NB4 (cell line): ENCODE measurements at regions not wholly inside any gene's neighbourhood (a gene's known extent, or its start where the extent isn't known, plus 50 kb on each side); places are given as distances from the start of the nearest gene placed in this dataset.

Experiments used
- DNase-seq: peaks from one replicate; pipeline ENCODE4 v3.0.0; 2010; ENCODE audit warnings: low read depth
- H3K4me3 ChIP-seq: one replicate; pipeline ENCODE4 v1.5.1; 2011; ENCODE audit warnings: mild to moderate bottlenecking, low read depth, low read length, moderate library complexity
- MAX ChIP-seq: IDR thresholded peaks from 2 replicates; pipeline ENCODE4 v1.6.1; 2011; ENCODE audit warnings: low read depth, low read length
- MYC ChIP-seq: IDR thresholded peaks from 2 replicates; pipeline ENCODE4 v1.6.1; 2011; ENCODE audit warnings: low read depth, low read length
- POLR2A ChIP-seq: IDR thresholded peaks from 2 replicates; pipeline ENCODE4 v1.6.1; 2011; ENCODE audit warnings: mild to moderate bottlenecking; ENCODE audit not compliant: insufficient read length; ENCODE audit errors: extremely low read depth
- TF ChIP-seq, protein P1 (sequence below): IDR thresholded peaks from one replicate; pipeline ENCODE4 v1.5.1; 2012; ENCODE audit warnings: low read depth, low read length

DNA sequence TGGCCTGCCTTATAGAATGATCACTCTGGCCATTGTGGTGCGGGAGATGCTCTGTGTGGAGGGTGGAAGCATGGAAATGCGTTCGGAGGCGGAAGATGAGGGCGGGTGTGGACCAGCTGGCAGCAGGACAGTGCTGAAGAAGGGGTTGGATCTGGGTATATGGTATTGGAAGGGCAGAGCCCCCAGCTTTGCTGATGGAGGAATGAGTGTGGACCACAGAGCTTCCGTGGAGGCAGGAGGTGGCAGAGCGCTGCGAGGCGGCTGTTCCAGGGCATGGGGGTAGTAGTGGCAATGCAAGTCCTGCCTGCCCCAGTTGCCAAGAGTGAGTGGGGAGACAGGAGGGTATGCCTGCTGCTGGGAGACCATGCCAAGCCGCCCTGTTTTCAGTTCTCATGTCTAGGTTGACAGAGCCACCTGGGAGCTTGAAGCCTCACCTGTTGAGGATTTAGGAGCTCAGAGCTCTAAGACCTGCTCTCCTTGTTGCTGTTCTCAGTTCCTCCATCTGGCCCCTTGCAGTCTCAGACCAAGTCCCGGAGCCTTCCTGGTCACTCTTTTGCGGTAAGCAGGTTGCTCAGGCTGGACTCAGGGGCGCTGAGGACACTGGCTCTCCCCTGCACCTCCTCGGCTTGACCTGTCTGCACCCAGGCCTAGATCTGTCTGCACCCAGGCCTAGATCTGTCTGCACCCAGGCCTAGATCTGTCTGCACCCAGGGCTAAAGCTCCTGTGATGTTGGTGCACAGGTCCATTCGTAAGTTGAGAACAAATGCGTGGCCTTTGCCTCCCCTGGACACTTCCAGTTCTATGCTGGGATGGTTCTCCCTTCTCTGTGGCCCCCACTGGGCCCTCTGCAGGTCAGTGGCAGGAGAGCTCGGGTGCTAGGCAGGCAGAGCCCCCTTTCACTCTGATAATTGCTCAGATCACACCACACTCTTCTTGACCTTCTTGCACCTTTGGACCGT, 290.5 kb upstream of the HS6ST1 start:
- H3K4me3 ChIP-seq, result no peak overlapping the region
- TF ChIP-seq, protein P1, sequence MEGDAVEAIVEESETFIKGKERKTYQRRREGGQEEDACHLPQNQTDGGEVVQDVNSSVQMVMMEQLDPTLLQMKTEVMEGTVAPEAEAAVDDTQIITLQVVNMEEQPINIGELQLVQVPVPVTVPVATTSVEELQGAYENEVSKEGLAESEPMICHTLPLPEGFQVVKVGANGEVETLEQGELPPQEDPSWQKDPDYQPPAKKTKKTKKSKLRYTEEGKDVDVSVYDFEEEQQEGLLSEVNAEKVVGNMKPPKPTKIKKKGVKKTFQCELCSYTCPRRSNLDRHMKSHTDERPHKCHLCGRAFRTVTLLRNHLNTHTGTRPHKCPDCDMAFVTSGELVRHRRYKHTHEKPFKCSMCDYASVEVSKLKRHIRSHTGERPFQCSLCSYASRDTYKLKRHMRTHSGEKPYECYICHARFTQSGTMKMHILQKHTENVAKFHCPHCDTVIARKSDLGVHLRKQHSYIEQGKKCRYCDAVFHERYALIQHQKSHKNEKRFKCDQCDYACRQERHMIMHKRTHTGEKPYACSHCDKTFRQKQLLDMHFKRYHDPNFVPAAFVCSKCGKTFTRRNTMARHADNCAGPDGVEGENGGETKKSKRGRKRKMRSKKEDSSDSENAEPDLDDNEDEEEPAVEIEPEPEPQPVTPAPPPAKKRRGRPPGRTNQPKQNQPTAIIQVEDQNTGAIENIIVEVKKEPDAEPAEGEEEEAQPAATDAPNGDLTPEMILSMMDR, result no peak
- TF ChIP-seq POLR2A (no peak), MAX (no peak), MYC (no peak)
- DNase-seq, result no peak

- TF ChIP-seq POLR2A, result no peak
- no peak for TF ChIP-seq MYC
- no peak for TF ChIP-seq MAX
- TF ChIP-seq, protein P1, result no peak
- H3K4me3 ChIP-seq, result no peak overlapping the region
Measured at GRCh38 chr2:128610496-128610895, 291.8 kb upstream of the HS6ST1 start.

GRCh38 chr2:128611421-128612320, 293.0 kb upstream of the HS6ST1 start:
- no peak for DNase-seq
- TF ChIP-seq MYC (no peak), MAX (no peak), POLR2A (no peak)
- TF ChIP-seq, protein P1, result no peak
- H3K4me3 ChIP-seq, result no peak overlapping the region

More at GRCh38 chr2:128610496-128610895, 291.8 kb upstream of the HS6ST1 start:
- no peak for DNase-seq

GRCh38 chr2:128612628-128613027, 294.0 kb upstream of the HS6ST1 start:
- DNase-seq, result no peak
- H3K4me3 ChIP-seq, result no peak overlapping the region
- TF ChIP-seq POLR2A, result no peak
- no peak for TF ChIP-seq MAX
- no peak for TF ChIP-seq MYC
- TF ChIP-seq, protein P1, result no peak

- DNase-seq, result no peak
- TF ChIP-seq MAX (no peak), MYC (no peak), POLR2A (no peak)
- TF ChIP-seq, protein P1, result no peak
- H3K4me3 ChIP-seq, result no peak overlapping the region
Measured at GRCh38 chr2:128613351-128613750, 294.7 kb upstream of the HS6ST1 start.
